ENCODE measurements at regions not wholly inside any gene's neighbourhood (a gene's known extent, or its start where the extent isn't known, plus 50 kb on each side); places are given as distances from the start of the nearest gene placed in this dataset.
"Not testable (repeated sequence)": the region's sequence is repeated elsewhere in the genome, so short reads cannot be mapped to it uniquely, and the experiment has no call there.

GRCh38 chr21:31531967-31532366 lies 127.5 kb upstream of the SOD1 start:
- DNase-seq (ENCODE audit: low read depth in 3 of 3), result no peak

DNA sequence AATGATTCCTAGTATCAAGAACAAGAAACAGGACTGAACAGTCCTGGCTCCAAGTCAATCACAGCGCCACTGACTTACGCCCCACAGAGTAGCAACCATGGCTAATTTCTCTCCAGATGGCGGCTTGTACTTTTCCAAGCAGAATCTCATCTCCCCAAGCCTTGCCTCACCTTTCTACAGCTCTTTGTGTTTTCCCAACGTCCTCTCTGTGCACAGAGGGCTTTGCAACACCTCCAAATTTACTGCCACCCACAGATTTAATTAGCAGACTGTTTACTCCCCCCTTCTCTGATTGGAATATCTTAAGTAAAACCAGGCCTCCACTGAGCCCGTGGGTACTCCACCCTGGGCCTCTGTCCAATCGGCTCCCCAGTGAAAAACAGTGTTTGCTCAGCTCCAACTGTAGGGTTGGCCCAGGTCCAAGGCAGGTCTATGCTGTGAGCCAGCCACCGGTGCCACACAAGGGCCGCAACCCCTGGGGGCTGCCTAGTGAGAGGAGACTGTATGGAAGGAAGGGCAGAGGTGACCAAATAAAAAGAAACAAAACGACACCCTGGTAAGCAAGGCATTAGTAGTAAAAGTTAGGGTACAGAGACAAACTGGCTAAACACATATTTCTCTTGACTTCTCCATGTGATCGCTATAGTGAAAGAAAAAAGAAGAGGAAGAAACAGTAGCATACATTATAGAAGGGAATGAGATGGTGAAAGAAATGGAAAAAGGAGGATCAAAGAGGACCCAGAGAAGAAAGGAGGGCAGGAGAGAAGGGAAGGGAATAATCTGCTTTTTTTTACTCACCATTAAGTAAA lies 128.4 kb upstream of the SOD1 start:
- DNase-seq (ENCODE audit: low read depth in 3 of 3), result no peak

DNA sequence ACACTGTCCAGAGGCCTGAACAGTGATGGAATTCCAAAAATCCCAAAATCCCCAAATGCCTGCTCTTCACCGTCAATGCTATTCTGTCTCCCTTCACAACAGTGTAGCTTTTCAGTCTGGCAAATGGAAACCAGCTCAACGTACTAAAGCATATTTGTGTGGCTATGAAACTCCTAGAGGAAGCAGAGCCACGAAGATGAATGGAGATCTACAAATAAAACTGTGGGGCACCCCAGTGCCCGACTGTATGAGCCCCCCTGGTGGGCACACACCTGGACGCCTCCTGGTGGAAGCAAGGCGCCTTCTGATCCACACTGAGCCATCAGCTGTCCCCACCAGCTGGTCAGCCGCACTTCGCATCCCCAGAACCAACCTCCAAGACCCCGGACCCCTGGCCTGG lies 129.1 kb upstream of the SOD1 start:
- DNase-seq (ENCODE audit: low read depth in 3 of 3), result no peak

DNA sequence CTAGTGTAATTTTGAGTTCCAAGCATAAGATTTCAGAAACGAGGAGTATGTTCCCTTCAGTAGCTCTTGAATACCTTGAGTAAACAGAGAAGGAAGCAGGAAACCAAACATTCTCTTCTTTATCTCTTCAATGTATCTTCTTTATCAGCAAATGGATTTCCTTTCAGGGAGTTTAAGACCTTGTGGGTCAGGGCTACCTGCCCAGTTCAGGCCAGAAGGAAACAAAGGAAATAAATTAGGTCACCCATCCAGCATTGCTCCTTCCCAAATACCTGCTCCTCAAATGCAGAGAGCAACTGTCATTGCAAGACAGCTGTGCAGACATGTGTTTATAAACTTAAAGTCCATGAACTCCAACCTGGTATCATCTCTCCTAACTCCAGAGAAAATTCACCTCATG lies 130.1 kb upstream of the SOD1 start:
- no peak for DNase-seq (ENCODE audit: low read depth in 3 of 3)

GRCh38 chr21:31526040-31526439 lies 133.5 kb upstream of the SOD1 start:
- no peak for DNase-seq (ENCODE audit: low read depth in 3 of 3)

DNA sequence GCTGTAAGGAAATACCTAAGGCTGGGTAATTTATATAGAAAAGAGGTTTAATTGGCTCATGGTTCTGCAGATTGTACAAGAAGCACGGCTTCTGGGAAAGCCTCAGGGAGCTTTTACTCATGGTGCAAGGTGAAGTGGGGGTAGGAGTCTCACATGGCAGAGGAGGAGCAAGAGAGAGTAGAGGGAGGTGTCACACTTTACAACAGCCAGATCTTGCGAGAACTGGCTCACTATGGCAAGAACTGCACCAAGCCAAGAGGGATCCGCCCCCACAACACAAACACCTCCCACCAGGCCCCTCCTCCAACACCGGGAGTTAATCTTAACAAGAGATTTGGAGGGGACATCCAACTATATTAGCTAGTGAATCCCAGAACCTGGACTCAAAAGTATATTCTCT lies 135.4 kb upstream of the SOD1 start:
- DNase-seq (ENCODE audit: low read depth in 3 of 3), result no peak

- DNase-seq (ENCODE audit: low read depth in 3 of 3), result no peak
These were observed 138.0 kb upstream of the SOD1 start for GRCh38 chr21:31521515-31521914.

GRCh38 chr21:31520561-31521098 lies 138.9 kb upstream of the SOD1 start:
- no peak for DNase-seq (ENCODE audit: low read depth in 3 of 3)

DNA sequence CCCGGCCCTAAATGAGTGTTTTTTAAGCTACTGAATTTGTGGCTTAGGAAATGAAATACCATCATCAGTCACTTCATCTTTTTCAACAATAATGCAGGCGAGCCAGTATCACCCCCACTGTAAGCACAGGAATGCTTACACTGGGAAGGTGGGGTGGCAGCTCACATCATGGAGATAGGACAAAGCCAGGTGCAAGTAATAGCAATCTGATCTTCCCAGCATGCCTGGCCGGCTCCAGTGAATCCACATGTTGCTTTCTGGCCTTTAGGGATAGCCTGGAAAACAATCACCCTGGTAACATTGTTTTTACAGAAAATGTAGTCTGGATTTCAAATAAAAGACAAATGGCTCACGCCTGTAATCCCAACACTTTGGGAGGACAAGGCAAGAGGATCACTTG lies 140.9 kb upstream of the SOD1 start:
- no peak for DNase-seq (ENCODE audit: low read depth in 3 of 3)

GRCh38 chr21:31517664-31518414 lies 141.7 kb upstream of the SOD1 start:
- no peak for DNase-seq (ENCODE audit: low read depth in 3 of 3)

GRCh38 chr21:31515253-31515652 lies 144.2 kb upstream of the SOD1 start:
- no peak for DNase-seq (ENCODE audit: low read depth in 3 of 3)

GRCh38 chr21:31514598-31514997 lies 144.9 kb upstream of the SOD1 start:
- DNase-seq (ENCODE audit: low read depth in 3 of 3), result no peak

DNA sequence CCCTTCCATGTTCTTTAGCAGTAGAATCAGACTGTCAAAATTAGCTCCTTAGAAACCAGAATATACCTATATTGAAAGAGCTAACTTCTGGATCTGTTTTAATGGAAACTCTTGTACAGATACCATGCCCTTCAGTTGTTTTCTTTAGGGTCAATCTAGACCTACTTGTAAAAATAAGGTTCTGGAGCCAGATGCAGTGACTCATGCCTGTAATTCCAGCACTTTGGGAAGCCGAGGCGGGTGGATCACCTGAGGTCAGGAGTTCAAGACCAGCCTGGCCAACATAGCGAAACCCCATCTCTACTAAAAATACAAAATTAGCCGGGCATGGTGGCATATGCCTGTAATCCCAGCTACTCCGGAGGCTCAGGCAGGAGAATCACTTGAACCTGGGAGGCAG lies 146.0 kb upstream of the SOD1 start:
- not testable (repeated sequence) for DNase-seq (ENCODE audit: low read depth in 3 of 3)

DNA sequence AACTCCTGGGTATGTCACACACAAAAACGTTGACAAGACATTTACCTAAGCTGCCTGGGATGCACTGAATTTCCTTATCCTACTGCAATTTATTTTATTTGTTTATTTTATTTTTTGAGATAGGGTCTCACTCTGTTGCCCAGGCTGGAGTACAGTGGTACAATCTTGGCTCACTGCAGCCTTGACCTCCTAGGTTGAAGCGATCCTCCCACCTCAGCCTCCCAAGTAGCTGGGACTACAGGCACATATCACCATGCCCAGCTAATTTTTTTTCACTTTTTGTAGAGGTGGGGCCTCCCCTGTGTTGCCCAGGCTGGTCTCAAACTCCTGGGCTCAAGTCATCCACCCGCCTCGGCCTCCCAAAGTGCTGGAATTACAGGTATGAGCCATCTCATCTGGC lies 147.5 kb upstream of the SOD1 start:
- DNase-seq (ENCODE audit: low read depth in 3 of 3), result not testable (repeated sequence)

GRCh38 chr21:31511258-31511657 lies 148.2 kb upstream of the SOD1 start:
- no peak for DNase-seq (ENCODE audit: low read depth in 3 of 3)

DNA sequence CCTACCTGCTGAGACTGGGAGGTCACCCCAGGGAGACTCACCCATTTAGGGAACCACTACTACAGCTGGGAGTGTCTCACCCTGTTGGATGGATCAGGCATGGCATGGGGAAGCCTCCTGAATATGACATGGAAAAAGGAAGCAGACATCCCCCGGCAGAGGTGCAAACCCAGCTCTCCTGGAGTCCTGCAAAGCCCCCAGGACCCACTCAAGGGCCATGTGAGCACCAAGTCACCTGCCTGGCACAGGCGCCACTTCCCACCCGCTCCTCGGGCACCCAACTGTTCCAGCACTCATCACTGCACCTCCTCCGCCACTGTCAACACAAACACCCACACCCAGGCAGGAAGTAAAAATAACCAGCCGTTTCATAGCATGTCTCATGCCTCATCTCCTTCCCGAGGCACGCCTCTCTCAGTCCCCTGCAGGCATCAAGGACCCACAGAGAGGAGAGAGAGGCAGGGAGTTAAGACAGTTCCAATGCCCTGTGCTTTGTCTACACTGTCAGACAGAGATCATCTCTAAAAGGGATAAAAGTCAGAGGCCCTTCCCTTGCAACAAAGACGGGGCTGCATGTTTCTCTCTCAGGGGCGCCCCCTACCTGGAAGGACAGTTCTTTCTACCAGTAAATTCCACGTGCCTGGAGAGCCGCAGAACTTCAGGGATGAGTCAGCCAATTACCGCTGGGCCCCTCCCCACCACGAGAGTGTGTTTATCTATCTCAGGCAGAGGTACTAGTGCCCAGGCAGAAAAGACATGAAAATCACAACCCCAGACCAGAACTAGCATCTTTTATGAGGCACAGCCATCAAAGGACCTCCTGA lies 150.1 kb upstream of the SOD1 start:
- peak; percentile 66 to 84 (median 69) for DNase-seq (ENCODE audit: low read depth in 3 of 3)

GRCh38 chr21:31505975-31506374 lies 153.5 kb upstream of the SOD1 start:
- DNase-seq (ENCODE audit: low read depth in 3 of 3), result no peak

DNA sequence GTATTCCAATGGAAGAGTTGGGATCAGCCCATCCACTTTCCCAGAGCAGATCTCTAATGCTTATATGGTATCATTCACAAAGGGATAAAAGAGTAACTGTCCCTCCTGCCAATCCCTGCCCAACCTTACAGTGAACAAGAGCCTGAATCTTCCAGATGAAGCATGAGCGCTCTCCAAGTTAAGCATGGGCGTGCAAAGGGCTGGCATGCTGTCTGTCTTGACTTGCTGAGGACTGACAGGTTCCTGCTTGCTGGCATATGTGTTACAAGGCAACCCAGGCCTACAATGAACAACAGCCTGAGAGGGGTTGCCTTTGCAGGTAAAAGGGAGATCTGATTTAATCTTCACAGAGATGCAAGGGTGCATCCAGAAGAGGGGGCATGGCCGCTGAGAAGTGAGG lies 155.6 kb upstream of the SOD1 start:
- DNase-seq (ENCODE audit: low read depth in 3 of 3), result no peak

DNA sequence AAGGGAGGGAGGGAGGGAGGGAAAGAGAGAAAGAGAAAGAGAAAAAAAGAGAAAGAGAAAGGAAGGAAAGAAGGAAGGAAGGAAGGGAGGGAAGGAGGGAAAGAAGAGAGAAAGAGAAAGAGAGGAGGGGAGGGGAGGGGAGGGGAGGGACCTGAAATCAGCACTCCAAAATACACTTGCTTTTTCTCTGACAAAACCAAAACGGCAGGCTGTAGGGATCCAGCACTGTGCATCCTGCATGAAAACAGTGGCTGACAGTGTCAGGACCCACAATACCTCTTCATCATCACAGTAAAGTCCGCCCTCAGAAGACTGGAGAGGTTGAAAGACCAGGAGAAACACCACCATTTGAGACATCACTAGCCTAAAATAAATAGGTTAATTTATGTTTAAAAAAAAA lies 156.0 kb upstream of the SOD1 start:
- DNase-seq (ENCODE audit: low read depth in 3 of 3), result no peak

GRCh38 chr21:31502537-31503143 lies 156.9 kb upstream of the SOD1 start:
- no peak for DNase-seq (ENCODE audit: low read depth in 3 of 3)

- DNase-seq (ENCODE audit: low read depth in 3 of 3), result no peak
These were observed 157.6 kb upstream of the SOD1 start for GRCh38 chr21:31501926-31502325.

DNA sequence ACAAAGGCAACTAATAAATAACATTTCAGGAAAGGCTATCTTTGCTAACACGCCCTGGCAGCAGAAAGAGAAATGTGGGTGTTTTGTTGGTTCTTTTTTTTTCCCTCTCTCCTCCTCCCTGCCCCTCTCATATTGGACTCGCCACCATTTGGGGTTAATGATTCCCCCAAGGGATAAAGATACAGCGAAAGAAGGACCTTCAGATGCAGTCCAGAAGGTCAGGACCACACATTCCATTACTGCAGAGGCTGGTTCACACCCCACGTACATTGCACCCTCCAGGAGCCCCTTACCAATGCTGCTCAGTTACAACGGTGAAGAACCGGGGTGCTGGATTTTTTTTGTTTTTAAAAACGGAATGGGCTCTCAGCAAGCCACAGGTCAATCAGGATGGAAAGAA lies 156.9 kb upstream of the TIAM1 start:
- no peak for DNase-seq (ENCODE audit: low read depth in 3 of 3)
